ENCODE measurements at regions not wholly inside any gene's neighbourhood (a gene's known extent, or its start where the extent isn't known, plus 50 kb on each side); places are given as distances from the start of the nearest gene placed in this dataset.
"Not testable (repeated sequence)": the region's sequence is repeated elsewhere in the genome, so short reads cannot be mapped to it uniquely, and the experiment has no call there.

DNA sequence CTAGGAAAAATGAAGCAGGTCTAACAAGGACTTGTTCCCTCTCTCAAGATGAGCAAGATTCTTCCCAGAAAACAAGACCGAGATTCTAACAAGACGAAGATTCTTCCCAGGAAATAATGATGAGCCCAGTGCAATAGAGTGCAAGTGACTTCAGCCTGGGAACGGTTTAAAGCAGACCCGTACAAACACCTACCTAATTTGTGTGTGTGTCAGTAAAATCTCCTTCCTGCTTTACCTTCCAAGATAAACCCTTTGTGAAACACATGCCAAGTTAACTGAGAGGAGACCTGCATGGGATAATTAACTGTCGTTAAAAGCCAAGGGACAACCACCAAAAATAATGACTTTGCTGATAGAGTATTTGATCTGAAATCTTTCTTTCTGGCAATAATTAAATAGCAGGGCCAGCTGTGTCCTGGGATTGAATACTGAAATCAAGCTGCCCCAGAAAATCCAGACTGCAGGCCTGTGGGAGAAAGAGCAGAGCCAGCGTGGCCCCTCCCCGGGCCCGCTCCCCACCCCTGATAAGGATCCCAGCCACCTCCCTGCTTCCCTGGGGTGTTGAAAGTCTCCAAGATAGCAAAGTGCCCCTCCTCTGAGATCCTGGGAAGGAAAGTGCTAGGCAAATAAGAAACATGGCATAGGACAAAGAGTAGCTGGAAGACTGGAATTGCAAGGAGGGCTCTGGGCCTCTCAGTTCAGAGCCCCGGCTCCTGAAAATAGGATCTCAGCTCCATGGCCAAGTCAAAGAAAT is 145.5 kb downstream of the CYP26B1 start:
- DNase-seq: no peak

DNA sequence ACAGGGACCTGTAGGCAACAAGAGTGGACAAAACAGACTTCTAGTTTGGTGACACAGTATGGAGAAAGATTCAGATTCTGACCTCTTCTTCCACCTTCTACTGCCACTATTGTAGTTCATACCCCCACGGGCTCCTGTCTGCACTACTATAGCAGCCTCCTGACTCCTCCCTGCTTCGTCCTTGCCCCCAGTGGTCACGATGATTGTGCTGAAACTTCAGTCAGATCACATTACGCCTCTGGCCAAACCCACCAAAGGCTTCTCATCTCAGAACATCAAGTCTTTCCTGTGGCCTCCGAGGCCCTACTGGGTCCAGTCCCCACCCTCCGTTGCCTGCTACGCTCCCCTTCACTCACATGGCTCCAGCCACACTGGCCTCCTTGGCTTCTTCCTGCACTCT is 147.6 kb downstream of the CYP26B1 start:
- no peak for DNase-seq

DNA sequence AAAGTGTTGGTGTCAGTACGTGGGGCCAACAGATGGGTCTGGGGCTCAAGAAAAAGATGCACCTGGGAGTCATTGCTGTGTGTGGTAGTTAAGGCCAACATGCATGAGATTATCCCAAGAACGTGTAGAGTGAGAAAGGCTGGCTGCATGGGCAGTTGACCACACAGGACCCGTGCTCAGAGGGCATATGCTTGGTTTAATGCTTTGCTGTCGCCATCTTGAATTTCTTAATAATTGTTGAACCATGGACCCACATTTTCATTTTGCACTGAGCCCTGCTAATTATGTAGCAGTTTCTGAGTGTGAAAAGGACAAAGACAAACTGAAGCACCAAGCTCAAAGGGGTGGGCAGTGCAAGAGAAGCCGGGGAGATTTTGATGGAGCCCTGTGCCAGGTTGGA is 148.1 kb downstream of the CYP26B1 start:
- no peak for DNase-seq

DNA sequence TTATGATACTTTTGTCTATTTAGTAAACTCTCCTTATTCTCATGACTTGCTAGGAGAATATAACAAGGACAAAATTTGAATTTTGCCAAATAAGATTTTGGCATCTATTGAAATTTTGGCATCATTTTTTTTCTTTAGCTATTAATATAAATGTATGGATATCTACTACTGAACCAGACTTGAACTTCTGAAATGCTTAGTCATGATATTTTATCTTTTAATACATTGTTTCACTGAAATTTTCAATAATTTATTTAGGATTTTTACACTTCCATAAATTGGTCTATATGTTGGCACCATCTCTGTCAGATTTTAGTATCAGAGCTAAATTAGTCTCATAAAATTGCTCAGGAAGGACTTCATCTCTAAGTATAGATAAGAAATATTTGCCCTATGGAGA is 149.8 kb downstream of the CYP26B1 start:
- no peak for DNase-seq

DNA sequence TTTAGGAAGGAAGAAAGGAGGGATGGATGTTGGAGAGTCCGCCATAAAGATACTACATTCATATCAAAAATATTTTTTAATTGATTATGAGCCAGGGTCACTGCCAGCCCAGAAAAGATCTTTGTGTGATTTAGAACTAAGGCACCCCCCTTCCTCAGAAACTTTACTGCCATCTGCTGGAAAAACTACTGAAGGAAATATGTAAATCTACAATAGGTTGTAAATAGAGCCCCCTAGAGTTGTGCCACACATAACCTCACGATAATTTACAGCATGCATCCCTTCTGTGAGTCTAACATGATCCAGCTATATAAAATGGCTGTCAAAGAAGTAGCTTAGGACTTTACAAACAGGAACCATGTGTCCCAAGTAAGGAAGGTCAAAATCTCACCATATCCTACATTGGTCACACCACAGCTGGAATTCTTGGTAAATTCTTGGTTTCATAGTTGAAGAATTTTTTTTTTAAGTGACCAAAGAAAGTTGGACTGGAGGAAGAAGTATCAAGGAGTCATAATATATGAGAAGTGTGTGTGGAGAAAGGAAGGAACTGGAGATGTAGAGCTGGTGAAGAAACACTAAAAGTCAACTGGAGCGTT is 152.5 kb downstream of the CYP26B1 start:
- no peak for DNase-seq

DNA sequence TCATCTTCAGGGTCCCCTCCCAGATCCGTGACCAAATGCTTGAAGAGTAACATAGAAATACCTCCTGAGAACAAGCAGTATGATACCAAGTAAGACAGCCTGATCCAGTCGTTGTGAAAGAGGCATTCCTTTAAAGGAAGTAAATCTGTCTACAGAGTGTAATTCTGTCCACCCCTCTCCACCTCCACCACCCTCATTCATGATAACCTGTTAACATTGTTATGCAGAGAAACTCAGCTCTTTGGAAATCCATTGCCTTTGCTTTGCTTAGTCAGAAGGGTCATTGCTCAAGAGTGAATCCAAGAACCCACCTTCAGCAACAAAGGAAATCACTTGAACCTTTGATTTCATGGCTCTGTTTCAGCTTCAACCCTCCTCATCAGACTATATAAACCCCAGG is 155.6 kb downstream of the CYP26B1 start:
- no peak for DNase-seq

DNA sequence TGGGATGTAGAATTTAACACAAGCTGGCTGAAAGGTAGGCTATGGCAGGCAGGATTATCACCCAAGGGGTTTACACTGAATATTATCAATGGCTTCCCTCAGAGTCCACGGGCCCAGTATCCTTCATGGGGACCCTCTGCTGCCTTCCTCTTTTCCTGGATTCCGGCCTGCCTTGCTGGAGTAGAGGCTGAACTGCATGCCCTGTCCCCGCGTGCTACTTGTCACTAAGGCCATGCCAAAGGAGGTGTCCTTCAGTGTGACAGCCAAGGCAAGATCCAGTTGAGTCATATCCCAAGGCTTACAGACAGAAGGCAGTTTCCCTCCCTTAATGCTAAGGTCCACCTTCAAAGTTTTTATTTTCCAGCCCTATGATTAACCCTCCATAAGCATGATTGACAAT is 156.3 kb downstream of the CYP26B1 start:
- no peak for DNase-seq

DNA sequence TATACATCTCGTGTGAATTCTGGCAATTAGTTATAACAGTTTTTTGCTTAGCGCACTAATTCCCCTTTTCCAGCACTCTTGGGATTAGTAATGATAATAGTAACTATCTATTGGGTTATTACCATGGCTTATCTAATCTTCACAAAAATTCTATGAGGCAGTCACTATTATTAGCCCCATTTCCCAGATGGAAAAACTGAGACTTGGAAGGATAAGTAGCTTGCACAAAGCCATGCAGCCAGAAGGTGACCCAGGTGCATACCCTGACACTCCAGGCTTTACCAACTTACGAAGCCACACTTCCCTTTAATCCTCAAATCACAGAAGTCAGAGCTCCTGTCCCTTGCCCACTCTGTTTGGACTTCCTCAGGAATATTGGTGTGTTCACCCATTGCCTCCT is 156.8 kb downstream of the CYP26B1 start:
- no peak for DNase-seq

DNA sequence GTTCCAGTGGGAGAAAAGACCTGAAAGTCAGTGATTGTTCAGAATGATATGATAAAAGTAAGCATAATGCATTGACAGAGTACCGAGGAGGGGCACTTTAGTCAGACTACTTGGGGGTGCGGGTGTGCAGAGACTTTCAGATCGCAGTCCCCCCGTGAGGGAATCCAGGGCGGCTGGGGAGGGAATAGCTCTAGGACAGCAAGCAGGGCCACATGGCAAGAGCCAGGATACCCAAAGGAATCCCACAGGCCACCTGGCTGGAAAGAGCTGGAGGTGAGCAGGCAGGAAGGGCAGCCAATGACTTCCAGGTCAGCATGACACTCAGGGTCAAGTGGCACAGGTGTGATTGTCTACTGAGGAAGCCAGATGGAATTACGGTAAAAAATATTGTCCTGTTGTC is 157.5 kb downstream of the CYP26B1 start:
- DNase-seq: no peak

DNA sequence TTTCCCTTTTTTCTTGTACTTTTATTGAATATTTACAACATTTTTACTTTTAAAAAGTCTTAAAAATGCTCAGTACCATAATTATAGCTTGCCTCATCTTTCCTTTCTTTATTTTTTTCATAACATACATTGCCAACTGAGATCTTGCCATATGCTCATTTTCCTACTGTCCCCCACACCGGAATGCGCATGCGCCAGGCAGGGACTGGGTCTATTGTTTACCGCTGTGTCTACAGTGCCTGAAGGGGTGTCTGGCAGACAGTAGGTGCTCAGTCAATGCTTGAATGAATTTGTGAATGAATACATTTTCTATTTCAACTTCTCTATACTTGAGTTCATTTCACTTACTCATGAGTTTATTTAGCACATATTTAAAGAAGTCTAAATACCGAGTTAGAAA is 158.0 kb downstream of the CYP26B1 start:
- DNase-seq: no peak

DNA sequence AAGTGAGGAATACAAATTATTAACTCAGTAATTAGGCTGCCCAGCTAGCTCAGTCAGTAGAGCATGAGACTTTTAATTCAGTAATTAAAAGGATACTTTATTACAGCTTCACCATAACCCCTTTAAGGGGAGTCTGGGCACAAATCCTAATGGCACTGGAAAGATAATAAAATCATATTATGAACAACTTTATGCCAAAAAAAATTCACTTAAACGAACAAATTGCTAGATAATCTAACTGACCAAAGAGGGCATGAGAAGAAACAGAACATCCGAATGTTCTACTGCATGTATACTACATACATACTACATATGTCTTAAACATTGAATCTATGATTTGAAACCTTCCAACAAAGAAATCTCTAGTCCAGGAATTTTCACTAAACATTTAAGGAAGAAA is 159.5 kb downstream of the CYP26B1 start:
- no peak for DNase-seq

DNA sequence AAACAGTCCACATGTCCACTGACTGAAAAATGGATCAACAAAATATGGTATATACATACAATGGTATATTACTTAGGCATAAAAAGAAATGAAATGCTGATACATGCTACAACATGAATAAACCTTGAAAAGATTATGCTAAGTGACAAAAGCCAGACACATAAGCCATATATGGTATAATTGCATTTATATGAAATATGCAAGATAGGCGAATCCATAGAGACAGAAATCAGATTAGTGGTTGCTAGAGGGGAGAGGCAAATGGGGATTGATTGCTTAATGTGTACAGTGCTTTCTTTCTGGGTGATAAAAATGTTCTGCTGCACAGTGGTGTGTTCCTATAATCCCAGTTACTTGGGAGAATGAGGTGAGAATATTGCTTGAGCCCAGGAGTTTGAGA is 171.0 kb downstream of the CYP26B1 start:
- no peak for DNase-seq

DNA sequence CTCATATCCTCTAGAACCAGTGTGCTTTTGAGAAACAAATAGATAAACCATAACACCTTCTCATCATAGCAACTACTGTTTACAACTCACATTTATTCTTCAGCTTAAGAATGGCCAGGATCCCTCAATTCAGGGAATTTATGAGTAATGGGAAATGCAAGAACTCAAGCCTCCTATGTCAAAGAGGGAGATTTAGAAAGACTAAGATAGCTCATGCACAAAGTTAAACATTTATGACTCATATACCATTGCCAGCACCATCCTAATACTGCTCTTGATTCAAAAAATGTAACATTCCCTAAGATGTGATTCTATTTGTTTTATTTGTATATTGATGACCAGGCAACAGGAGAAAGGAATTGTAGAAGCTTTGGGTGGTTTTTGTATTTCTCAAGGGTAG is 172.8 kb downstream of the CYP26B1 start:
- DNase-seq: no peak

DNA sequence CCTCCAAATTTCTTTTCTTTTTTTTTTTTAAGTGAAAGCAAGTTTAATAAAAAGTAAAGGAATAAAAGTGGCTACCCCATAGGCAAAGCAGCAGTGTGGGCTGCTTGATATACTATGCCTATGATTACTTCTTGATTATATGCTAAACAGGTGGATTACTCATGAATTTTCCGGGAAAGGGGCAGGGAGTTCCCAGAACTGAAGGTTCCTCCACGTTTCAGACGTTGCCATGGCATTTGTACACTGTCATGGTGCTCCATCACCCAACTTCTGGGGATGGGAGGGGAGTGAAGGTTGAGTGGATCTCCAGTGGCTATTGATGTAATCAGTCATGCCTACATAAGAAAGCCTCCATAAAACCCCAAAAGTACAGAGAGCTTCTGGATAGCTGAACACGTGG is 176.2 kb downstream of the CYP26B1 start:
- no peak for DNase-seq

DNA sequence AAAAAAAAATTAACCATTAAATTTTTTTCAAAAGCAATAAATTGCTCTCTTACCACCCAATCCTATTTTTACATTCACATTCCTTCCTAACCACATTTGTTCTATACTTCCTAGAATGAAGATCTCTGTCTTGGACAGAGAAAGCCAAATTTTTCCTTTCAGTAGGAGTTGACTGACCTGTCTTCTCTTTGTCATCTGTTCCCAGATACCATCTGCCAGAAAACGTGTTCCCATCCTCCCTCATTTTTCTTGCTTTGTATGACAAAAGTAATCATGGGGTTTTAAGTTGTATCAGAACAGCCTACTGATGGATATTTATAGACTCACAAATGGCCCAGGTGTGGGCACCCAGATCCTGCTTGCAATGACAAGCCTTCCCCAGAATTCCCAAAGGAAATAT is 182.1 kb downstream of the CYP26B1 start:
- no peak for DNase-seq

DNA sequence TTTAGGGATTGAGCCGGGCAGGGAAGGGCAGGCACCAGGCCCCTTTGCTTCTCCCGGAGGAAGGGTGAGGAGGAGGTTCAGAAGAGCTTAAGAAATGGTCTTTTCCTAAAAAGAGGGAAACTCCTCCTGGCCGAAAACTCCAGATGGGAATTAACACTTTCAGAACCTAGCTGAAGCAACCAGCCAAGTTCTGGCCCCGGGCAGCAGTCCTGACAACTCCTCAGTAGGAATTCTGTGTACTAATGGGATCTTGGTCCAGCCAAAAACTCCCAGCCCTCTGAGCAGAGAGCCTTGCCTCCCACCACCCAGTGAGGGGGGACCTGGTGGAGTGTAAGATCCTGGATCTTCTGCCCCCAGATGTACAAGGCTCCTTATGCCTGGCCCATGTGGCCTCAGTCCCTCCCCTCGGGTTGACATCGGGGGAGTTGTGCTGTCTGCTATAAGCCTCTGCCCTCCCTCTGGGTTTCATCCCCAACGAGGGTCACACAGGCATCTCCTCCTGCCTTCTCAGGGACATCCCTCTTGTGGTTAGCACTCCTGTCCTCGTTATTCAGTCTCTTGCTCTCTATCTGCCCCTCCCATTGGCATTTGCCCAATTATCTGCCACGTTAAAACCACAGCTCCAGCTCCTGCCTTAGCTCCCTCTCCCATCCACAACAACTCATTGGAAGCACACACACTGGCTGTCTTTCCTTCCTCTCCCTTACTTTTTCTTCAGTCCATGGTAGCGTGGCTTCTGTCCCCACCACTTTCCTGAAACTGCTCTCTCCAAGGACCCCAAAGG is 184.6 kb downstream of the CYP26B1 start:
- no peak for DNase-seq

DNA sequence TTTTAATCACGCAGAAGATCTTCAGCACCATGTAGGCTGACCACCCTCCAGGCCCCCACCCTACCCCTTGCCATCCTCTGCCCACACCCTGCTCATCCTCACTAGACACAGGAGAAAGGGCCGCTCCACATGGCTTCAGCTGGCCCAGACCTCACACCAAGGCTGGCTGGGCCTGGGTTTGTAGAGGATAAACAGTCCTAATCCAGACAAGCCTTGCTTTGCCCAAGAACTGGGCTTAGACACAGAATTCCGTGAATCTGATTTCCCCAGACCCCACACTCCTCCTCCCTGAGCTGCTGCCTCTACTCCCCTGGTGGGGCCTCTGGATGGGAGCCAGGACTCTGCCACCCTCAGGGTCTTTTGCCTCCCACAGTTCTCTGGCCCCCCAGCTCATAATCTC is 185.3 kb downstream of the CYP26B1 start:
- no peak for DNase-seq

DNA sequence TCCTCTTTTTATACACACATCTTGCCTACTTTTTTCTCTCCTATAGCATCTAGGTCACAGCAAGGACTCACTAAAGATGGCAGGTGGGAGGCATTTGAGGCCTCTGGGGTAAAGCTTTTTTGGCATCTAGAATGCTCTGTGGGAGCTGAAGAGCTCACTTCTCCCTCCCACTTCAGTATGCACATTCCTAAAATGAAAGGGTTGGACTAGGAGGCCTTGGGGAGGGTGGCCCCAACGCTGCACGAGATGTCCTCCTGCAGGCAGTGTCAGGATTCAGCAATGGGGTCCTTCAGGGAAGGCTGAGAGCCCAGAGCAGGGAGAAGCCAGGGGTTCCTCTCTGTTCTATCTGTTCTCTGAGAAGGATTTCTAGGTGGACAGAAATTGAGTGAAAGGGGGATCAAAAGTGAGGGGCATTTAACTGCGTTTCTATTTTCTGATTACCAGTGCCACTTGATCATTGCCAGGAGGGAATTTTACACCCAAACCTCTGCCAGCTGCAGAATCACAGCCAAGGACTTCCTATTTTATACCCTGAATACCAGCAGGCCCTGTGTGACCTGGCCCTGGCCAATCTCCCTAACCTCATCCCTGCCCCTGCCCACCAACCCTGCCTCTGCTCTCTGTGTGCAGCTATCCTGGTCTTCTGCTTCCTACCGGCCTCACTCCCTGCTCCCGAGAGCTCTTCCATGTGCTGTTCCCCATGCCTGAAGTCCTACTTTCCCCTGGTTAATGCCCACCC is 186.2 kb downstream of the CYP26B1 start:
- DNase-seq: no peak

DNA sequence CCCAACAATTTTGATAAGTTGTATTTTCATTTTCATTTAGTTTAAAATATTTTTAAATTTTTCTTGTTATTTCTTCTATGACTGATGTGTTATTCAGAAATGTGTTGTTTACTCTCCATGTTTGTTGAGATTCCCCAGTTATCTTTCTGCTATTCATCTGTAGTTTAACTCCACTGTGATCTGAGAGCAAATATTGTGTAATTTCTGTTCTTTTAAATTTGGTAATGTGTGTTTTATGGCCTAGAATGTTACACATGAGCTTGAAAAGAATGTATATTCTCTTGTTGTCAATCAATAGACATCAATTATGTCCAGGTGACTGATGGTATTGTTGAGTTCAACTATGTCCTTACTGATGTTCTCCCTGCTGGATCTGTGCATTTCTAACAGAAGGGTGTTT is 188.2 kb downstream of the CYP26B1 start:
- DNase-seq: no peak

DNA sequence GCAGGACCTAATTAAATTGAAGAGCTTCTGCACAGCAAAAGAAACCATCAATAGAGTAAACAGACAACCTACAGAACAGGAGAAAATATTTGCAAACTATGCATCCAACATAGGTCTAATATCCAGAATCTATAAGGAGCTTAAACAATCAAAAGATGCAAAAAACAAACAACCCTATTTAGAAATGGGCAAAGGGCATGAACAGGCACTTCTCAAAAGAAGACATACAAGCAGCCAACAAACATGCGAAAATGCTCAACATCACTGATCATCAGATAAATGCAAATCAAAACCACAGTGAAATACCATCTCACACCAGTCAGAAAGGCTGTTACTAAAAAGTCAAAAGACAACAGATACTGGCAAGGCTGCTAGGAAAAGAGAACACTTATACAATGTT is 189.2 kb downstream of the CYP26B1 start:
- not testable (repeated sequence) for DNase-seq

DNA sequence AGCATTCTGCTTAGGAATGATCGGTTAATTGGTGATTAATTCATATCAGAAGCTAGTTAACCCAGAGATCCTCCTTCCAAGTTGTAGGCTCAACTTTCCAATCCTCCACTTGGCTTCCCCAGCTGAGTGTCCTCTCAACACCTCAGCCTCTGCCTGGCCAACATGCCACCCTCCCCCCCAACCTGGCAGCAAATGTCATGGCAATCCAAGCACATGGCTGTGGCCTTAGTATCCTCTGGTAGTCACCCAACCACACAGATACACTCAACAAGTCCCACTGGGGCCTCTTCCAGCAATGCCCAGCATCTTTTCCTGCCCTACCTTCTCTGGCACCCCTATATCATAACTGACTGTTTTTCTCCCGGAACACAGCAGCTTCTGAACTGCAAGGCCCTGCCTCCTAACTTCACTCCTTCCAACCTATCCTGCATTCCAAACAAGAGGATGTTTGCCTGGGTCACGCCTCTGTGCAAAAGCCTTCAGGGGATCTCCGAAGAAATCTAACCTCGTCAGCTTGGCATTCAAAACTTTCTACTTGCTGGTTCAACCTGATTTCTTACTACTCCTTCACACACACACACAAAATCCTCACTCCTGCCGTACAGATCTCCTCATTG is 195.0 kb downstream of the CYP26B1 start:
- no peak for DNase-seq

DNA sequence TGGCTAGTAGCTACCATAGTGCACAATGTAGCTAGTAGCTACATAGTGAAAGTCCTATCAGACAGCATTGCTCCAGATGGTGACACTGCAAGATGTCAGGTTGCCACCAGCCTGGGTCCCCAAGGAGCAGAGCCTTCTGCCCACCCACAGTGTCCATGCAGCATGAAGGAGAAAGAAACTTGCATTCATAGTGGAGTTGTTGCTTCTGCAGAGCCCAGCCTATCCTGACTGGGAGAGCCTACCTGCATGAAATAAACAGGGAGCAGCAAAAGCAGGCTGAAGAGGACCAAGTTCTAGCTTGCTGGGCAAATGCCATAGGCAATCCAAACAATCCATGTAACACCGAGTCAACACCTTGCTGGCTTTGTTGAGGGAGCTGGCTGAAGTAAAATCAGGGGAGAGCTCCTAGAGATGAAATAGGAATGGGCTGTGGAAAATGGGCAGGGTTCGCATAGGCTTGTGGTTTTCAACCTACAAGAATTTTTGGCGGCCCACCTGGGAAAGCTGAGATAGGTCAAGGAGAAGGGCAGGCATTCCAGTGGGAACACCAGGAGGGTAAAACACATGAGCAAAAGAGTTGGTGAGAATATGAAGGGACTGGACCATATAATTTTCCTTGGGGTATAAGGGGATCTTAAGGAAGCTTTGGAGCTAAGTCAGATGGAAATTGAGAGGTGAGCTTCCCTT is 195.8 kb downstream of the CYP26B1 start:
- DNase-seq: no peak
